H9 (cell line): ENCODE measurements at regions not wholly inside any gene's neighbourhood (a gene's known extent, or its start where the extent isn't known, plus 50 kb on each side); places are given as distances from the start of the nearest gene placed in this dataset.

ENCODE experiments used
- DNase-seq: peaks from one replicate; pipeline ENCODE4 v3.0.0-alpha.2; 2017
- H2AFZ ChIP-seq: one replicate; pipeline ENCODE4 v1.6.1; 2013; ENCODE audit warnings: mild to moderate bottlenecking, low read length, control low read depth, moderate library complexity
- H2AK5ac ChIP-seq: 2 replicates; pipeline ENCODE4 v1.6.1; 2013; ENCODE audit warnings: low read length, control low read depth, mixed read lengths; ENCODE audit not compliant: insufficient read length
- H2BK120ac ChIP-seq: one replicate; pipeline ENCODE4 v1.6.1; 2013; ENCODE audit warnings: low read depth, mild to moderate bottlenecking, low read length, control low read depth, inconsistent platforms; ENCODE audit not compliant: poor library complexity, severe bottlenecking
- H2BK12ac ChIP-seq: 2 replicates; pipeline ENCODE4 v1.6.1; 2013; ENCODE audit warnings: low read length, control low read depth, mixed read lengths, low read depth; ENCODE audit not compliant: insufficient read length
- H2BK15ac ChIP-seq: 2 replicates; pipeline ENCODE4 v1.6.1; 2013; ENCODE audit warnings: low read depth, low read length, control low read depth
- H2BK20ac ChIP-seq: one replicate; pipeline ENCODE4 v1.6.1; 2013; ENCODE audit warnings: low read depth, mild to moderate bottlenecking, low read length, control low read depth, inconsistent platforms; ENCODE audit not compliant: poor library complexity, severe bottlenecking
- H2BK5ac ChIP-seq: 2 replicates; pipeline ENCODE4 v1.6.1; 2013; ENCODE audit warnings: low read length, control low read depth, mixed read lengths; ENCODE audit not compliant: insufficient read length
- H3K14ac ChIP-seq: 2 replicates; pipeline ENCODE4 v1.6.1; 2013; ENCODE audit warnings: low read length, control low read depth; ENCODE audit not compliant: insufficient read depth
- H3K18ac ChIP-seq: 2 replicates; pipeline ENCODE4 v1.6.1; 2013; ENCODE audit warnings: low read depth, mild to moderate bottlenecking, mixed read lengths, low read length, control low read depth; ENCODE audit not compliant: insufficient read length
- H3K23ac ChIP-seq: 2 replicates; pipeline ENCODE4 v1.6.1; 2013; ENCODE audit warnings: low read length, control low read depth, mixed read lengths, low read depth; ENCODE audit not compliant: insufficient read length
- H3K23me2 ChIP-seq: 2 replicates; pipeline ENCODE4 v1.6.1; 2013; ENCODE audit warnings: low read depth, mild to moderate bottlenecking, mixed read lengths, low read length, control low read depth; ENCODE audit not compliant: insufficient read length, poor library complexity, severe bottlenecking
- H3K27ac ChIP-seq: 2 replicates; pipeline ENCODE4 v1.5.1; 2013; ENCODE audit warnings: low read length, control low read depth, mixed read lengths, low read depth; ENCODE audit not compliant: insufficient read length
- H3K27me3 ChIP-seq: 2 replicates; pipeline ENCODE4 v1.6.1; 2013; ENCODE audit warnings: low read length, control low read depth, inconsistent platforms; ENCODE audit not compliant: insufficient read depth
- H3K4ac ChIP-seq: 2 replicates; pipeline ENCODE4 v1.6.1; 2013; ENCODE audit warnings: low read depth, mild to moderate bottlenecking, control low read depth, inconsistent platforms, low read length, moderate library complexity
- H3K4me1 ChIP-seq: 2 replicates; pipeline ENCODE4 v1.6.1; 2013; ENCODE audit warnings: low read length, control low read depth, inconsistent platforms; ENCODE audit not compliant: insufficient read depth
- H3K4me2 ChIP-seq: 2 replicates; pipeline ENCODE4 v1.6.1; 2013; ENCODE audit warnings: low read length, control low read depth, mixed read lengths; ENCODE audit not compliant: insufficient read length, insufficient read depth
- H3K56ac ChIP-seq: 2 replicates; pipeline ENCODE4 v1.6.1; 2013; ENCODE audit warnings: low read depth, mild to moderate bottlenecking, mixed read lengths, low read length, control low read depth; ENCODE audit not compliant: insufficient read length
- H3K79me1 ChIP-seq: 2 replicates; pipeline ENCODE4 v1.6.1; 2013; ENCODE audit warnings: low read depth, mild to moderate bottlenecking, moderate library complexity, low read length, control low read depth, inconsistent platforms; ENCODE audit not compliant: insufficient read depth, poor library complexity, severe bottlenecking
- H3K79me2 ChIP-seq: 2 replicates; pipeline ENCODE4 v1.6.1; 2013; ENCODE audit warnings: low read length, control low read depth, inconsistent platforms; ENCODE audit not compliant: insufficient read depth
- H3K9ac ChIP-seq: 2 replicates; pipeline ENCODE4 v1.6.1; 2013; ENCODE audit warnings: low read length, control low read depth, mixed read lengths; ENCODE audit not compliant: insufficient read length; ENCODE audit errors: extremely low read depth
- H3K9me3 ChIP-seq: one replicate; pipeline ENCODE4 v1.6.1; 2013; ENCODE audit warnings: low read depth, low read length, inconsistent platforms; ENCODE audit not compliant: control insufficient read depth
- H3T11ph ChIP-seq: one replicate; pipeline ENCODE4 v1.6.1; 2013; ENCODE audit warnings: mild to moderate bottlenecking, low read length, control low read depth, inconsistent platforms
- H4K20me1 ChIP-seq: one replicate; pipeline ENCODE4 v1.6.1; 2013; ENCODE audit not compliant: control insufficient read depth, insufficient read length, insufficient read depth
- H4K5ac ChIP-seq: 2 replicates; pipeline ENCODE4 v1.6.1; 2013; ENCODE audit warnings: low read depth, mild to moderate bottlenecking, mixed read lengths, low read length, control low read depth; ENCODE audit not compliant: insufficient read length
- H4K8ac ChIP-seq: replicated peaks from 2 replicates; pipeline ENCODE4 v1.6.1; 2013; ENCODE audit warnings: low read length, control low read depth, mixed read lengths, low read depth; ENCODE audit not compliant: insufficient read length
- H4K91ac ChIP-seq: 2 replicates; pipeline ENCODE4 v1.6.1; 2013; ENCODE audit warnings: low read depth, mild to moderate bottlenecking, moderate library complexity, mixed read lengths, low read length, control low read depth; ENCODE audit not compliant: insufficient read length
- H3K27ac Mint-ChIP-seq, 3 experiments: 2 replicates in 2 of 3; 3 replicates in 1 of 3; pipeline ENCODE4 v1.8.0; 2020 to 2021; ENCODE audit warnings: mixed read lengths in 3 of 3, mild to moderate bottlenecking in 1 of 3, moderate library complexity in 1 of 3
- H3K27me3 Mint-ChIP-seq: 2 replicates; pipeline ENCODE4 v1.8.0; 2021; ENCODE audit warnings: low read depth, mild to moderate bottlenecking, moderate library complexity, mixed read lengths
- H3K36me3 Mint-ChIP-seq, 3 experiments: 2 replicates in 2 of 3; 3 replicates in 1 of 3; pipeline ENCODE4 v1.8.0; 2020 to 2021; ENCODE audit warnings: low read depth in 3 of 3, mixed read lengths in 3 of 3; ENCODE audit not compliant: insufficient read depth in 1 of 3
- H3K4me1 Mint-ChIP-seq, 2 experiments: 2 replicates each; pipeline ENCODE4 v1.8.0; 2020; ENCODE audit warnings: mixed read lengths in 2 of 2
- H3K4me3 Mint-ChIP-seq, 2 experiments: 2 replicates in 1 of 2; 3 replicates in 1 of 2; pipeline ENCODE4 v1.8.0; 2020 to 2021; ENCODE audit warnings: mild to moderate bottlenecking in 2 of 2, mixed read lengths in 2 of 2, moderate library complexity in 1 of 2
- H3K9me3 Mint-ChIP-seq, 2 experiments: 2 replicates in 1 of 2; 3 replicates in 1 of 2; pipeline ENCODE4 v1.8.0; 2020; ENCODE audit warnings: mild to moderate bottlenecking in 2 of 2, mixed read lengths in 2 of 2, moderate library complexity in 1 of 2
- CTCF ChIP-seq: fragments of 200-600 bp; sonication (generic); conservative IDR thresholded peaks from 3 replicates; pipeline ENCODE4 v1.8.0; 2021; ENCODE audit warnings: antibody characterized with exemption, mild to moderate bottlenecking
- WGBS: extraction: QIAGEN DNeasy Blood & Tissue Kit; methylation state at CpG from one replicate; pipeline ENCODE4 v1.1.7; 2013; ENCODE audit warnings: missing lambda C conversion rate, low lambda C conversion rate, mixed read lengths; ENCODE audit not compliant: insufficient read length; ENCODE audit errors: extremely low coverage; 5-methylcytosine and 5-hydroxymethylcytosine counted together

- Mint-ChIP-seq H3K36me3 (peaks cover 3 to 10% (median 4%) of the 10 kb centered on the region in 3 experiments), H3K4me3 (no peak overlapping the region), H3K4me1 (no peaks in the 10 kb centered on the region), H3K27ac (no peak overlapping the region), H3K9me3 (peaks cover 14 to 19% of the 10 kb centered on the region in 2 experiments), H3K27me3 (no peaks in the 10 kb centered on the region)
- Histone ChIP-seq H3K4me2 (no peak overlapping the region), H3K4me1 (no peaks in the 10 kb centered on the region), H3K14ac (no peak overlapping the region), H3K23me2 (no peaks in the 10 kb centered on the region), H2BK12ac (no peak overlapping the region), H3K27me3 (no peaks in the 10 kb centered on the region), H2AFZ (peak overlapping the region; percentile 62), H3K27ac (no peak overlapping the region), H4K91ac (no peak overlapping the region), H2AK5ac (no peak overlapping the region), H3T11ph (no peak overlapping the region), H3K9ac (no peak overlapping the region), H4K8ac (no peak overlapping the region), H2BK5ac (no peak overlapping the region), H2BK120ac (no peak overlapping the region), H3K79me2 (no peaks in the 10 kb centered on the region), H3K23ac (no peak overlapping the region), H3K9me3 (no peaks in the 10 kb centered on the region), H3K56ac (no peak overlapping the region), H3K18ac (no peak overlapping the region), H4K20me1 (no peaks in the 10 kb centered on the region), H2BK15ac (no peak overlapping the region), H3K4ac (no peak overlapping the region), H4K5ac (no peak overlapping the region), H2BK20ac (no peak overlapping the region), H3K79me1 (no peaks in the 10 kb centered on the region)
- DNase-seq: no peak
- WGBS: no CpG with 5 or more reads among the region's 3 CpGs
- TF ChIP-seq CTCF: no peak
Measured at GRCh38 chr2:33978471-33978870, 379.4 kb upstream of the FAM98A start.
